GM23338 (cell line): ENCODE measurements at regions not wholly inside any gene's neighbourhood (a gene's known extent, or its start where the extent isn't known, plus 50 kb on each side); places are given as distances from the start of the nearest gene placed in this dataset.

Source experiments
- ATAC-seq: fragments of 200-7000 bp; cut with Tn5 transposase; 3 replicates; pipeline ENCODE4 v1.9.1; 2020
- DNase-seq: peaks from one replicate; pipeline ENCODE4 v3.0.0-alpha.2; 2015; ENCODE audit warnings: low spot score
- H2AFZ ChIP-seq: fragments of 200-600 bp; sonication (generic); 2 replicates; pipeline ENCODE4 v1.8.0; 2016; ENCODE audit warnings: antibody characterized with exemption, mild to moderate bottlenecking, moderate library complexity
- H3F3A ChIP-seq: fragments of 200-600 bp; sonication (generic); replicated peaks from 2 replicates; pipeline ENCODE4 v1.8.0; 2017; ENCODE audit warnings: antibody characterized with exemption, mixed run types, low read depth
- H3K27ac ChIP-seq: fragments of 200-600 bp; sonication (generic); 2 replicates; pipeline ENCODE4 v1.6.1; 2016; ENCODE audit warnings: low read depth
- H3K27me3 ChIP-seq: fragments of 200-600 bp; sonication (generic); 2 replicates; pipeline ENCODE4 v1.8.0; 2016; ENCODE audit warnings: mild to moderate bottlenecking, mixed run types, moderate library complexity; ENCODE audit not compliant: insufficient read depth
- H3K36me3 ChIP-seq: fragments of 200-600 bp; sonication (generic); 2 replicates; pipeline ENCODE4 v1.8.0; 2016; ENCODE audit warnings: mild to moderate bottlenecking; ENCODE audit not compliant: insufficient read depth
- H3K4me1 ChIP-seq: fragments of 200-600 bp; sonication (generic); 2 replicates; pipeline ENCODE4 v1.8.0; 2016; ENCODE audit warnings: mild to moderate bottlenecking, moderate library complexity; ENCODE audit not compliant: insufficient read depth
- H3K4me2 ChIP-seq: fragments of 200-600 bp; sonication (generic); 2 replicates; pipeline ENCODE4 v1.7.1; 2017; ENCODE audit warnings: mixed run types
- H3K4me3 ChIP-seq: fragments of 200-600 bp; sonication (generic); 2 replicates; pipeline ENCODE4 v1.6.1; 2016; ENCODE audit warnings: mixed run types
- H3K79me2 ChIP-seq: fragments of 200-600 bp; sonication (generic); replicated peaks from 2 replicates; pipeline ENCODE4 v1.8.0; 2017; ENCODE audit warnings: mild to moderate bottlenecking; ENCODE audit not compliant: insufficient read depth
- H3K9me2 ChIP-seq: fragments of 200-600 bp; sonication (generic); 2 replicates; pipeline ENCODE4 v1.8.0; 2017; ENCODE audit not compliant: insufficient read depth
- H4K20me1 ChIP-seq: fragments of 200-600 bp; sonication (generic); replicated peaks from 2 replicates; pipeline ENCODE4 v1.8.0; 2017; ENCODE audit warnings: mild to moderate bottlenecking; ENCODE audit not compliant: insufficient read depth
- H3K27ac Mint-ChIP-seq: 2 replicates; pipeline ENCODE4 v1.8.0; 2020; ENCODE audit warnings: inconsistent platforms, mild to moderate bottlenecking, moderate library complexity, mixed read lengths
- H3K27me3 Mint-ChIP-seq: 3 replicates; pipeline ENCODE4 v1.8.0; 2022; ENCODE audit warnings: low read depth, mild to moderate bottlenecking, moderate library complexity, mixed read lengths, inconsistent platforms; ENCODE audit not compliant: insufficient read depth, poor library complexity
- H3K36me3 Mint-ChIP-seq: 3 replicates; pipeline ENCODE4 v1.8.0; 2021; ENCODE audit warnings: low read depth, mild to moderate bottlenecking, inconsistent platforms, moderate library complexity, mixed read lengths
- H3K4me1 Mint-ChIP-seq: 3 replicates; pipeline ENCODE4 v1.8.0; 2020; ENCODE audit warnings: mild to moderate bottlenecking, inconsistent platforms, mixed read lengths
- H3K4me3 Mint-ChIP-seq: 3 replicates; pipeline ENCODE4 v1.8.0; 2021; ENCODE audit warnings: moderate library complexity, mild to moderate bottlenecking, inconsistent platforms, mixed read lengths
- H3K9me3 Mint-ChIP-seq: 3 replicates; pipeline ENCODE4 v1.8.0; 2020; ENCODE audit warnings: moderate library complexity, mild to moderate bottlenecking, inconsistent platforms, mixed read lengths
- ETS1 ChIP-seq: IDR thresholded peaks from 2 replicates; pipeline ENCODE4 v1.6.1; 2016; ENCODE audit warnings: antibody characterized with exemption
- STAT1 ChIP-seq: IDR thresholded peaks from one replicate; pipeline ENCODE4 v1.6.1; 2016; ENCODE audit warnings: antibody characterized with exemption; ENCODE audit not compliant: unreplicated experiment
- ZNF462 ChIP-seq: fragments of 250-450 bp; sonication (Bioruptor Pico); IDR thresholded peaks from 2 replicates; pipeline ENCODE4 v1.5.0; 2020; ENCODE audit warnings: mild to moderate bottlenecking, moderate library complexity

- TF ChIP-seq ZNF462 (CRISPR knock-in tag) (no peak), ETS1 (no peak)
Measured at GRCh38 chr2:152234277-152234676, 58.7 kb upstream of the STAM2 start (continued).

- Histone ChIP-seq H3K4me3 (no peak overlapping the region), H3K27me3 (no peaks in the 10 kb centered on the region), H3K4me2 (no peak overlapping the region), H3K9me2 (no peaks in the 10 kb centered on the region), H3K27ac (no peak overlapping the region), H2AFZ (peak overlapping the region; percentile 32; the same call in 1 of the 2 replicates), H4K20me1 (no peaks in the 10 kb centered on the region), H3K79me2 (no peaks in the 10 kb centered on the region), H3K36me3 (no peaks in the 10 kb centered on the region), H3F3A (no peaks in the 10 kb centered on the region), H3K4me1 (no peaks in the 10 kb centered on the region)
- no peak overlapping the region for H3K27ac Mint-ChIP-seq
- no peak overlapping the region for H3K4me3 Mint-ChIP-seq
- no peaks in the 10 kb centered on the region for H3K4me1 Mint-ChIP-seq
- DNase-seq (no peak), ATAC-seq (no peak)
- no peaks in the 10 kb centered on the region for H3K27me3 Mint-ChIP-seq
- peaks cover 13% of the 10 kb centered on the region; the same call in 2 of the 3 replicates for H3K9me3 Mint-ChIP-seq
- no peaks in the 10 kb centered on the region; the same call in 2 of the 3 replicates for H3K36me3 Mint-ChIP-seq
- TF ChIP-seq STAT1: no peak
- TF ChIP-seq ZNF462 (CRISPR knock-in tag): no peak
- TF ChIP-seq ETS1: no peak
Measured at GRCh38 chr2:152236191-152236925, 60.8 kb upstream of the STAM2 start.
